ENCODE measurements at regions not wholly inside any gene's neighbourhood (a gene's known extent, or its start where the extent isn't known, plus 50 kb on each side); places are given as distances from the start of the nearest gene placed in this dataset.

DNA sequence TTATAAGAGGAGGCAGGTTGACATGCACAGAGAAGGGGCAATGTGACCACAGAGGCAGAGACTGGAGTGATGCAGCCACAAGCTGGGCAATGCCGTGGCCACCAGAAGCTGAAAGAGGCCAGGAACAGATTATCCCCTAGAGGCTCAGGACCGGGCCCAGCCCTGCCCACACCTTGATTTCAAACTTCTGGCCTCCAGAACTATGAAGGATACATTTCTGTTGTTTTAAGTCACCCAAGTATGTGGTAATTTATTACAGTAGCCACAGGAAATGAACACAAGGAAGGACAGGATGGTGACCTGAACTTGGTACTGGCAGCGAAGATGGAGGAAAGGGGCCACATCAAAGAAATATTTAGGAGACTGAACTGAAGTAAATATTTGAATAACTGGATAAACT, 66.8 kb upstream of the RIOK3 start:
- TF ChIP-seq, protein P1, sequence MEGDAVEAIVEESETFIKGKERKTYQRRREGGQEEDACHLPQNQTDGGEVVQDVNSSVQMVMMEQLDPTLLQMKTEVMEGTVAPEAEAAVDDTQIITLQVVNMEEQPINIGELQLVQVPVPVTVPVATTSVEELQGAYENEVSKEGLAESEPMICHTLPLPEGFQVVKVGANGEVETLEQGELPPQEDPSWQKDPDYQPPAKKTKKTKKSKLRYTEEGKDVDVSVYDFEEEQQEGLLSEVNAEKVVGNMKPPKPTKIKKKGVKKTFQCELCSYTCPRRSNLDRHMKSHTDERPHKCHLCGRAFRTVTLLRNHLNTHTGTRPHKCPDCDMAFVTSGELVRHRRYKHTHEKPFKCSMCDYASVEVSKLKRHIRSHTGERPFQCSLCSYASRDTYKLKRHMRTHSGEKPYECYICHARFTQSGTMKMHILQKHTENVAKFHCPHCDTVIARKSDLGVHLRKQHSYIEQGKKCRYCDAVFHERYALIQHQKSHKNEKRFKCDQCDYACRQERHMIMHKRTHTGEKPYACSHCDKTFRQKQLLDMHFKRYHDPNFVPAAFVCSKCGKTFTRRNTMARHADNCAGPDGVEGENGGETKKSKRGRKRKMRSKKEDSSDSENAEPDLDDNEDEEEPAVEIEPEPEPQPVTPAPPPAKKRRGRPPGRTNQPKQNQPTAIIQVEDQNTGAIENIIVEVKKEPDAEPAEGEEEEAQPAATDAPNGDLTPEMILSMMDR (conservative IDR thresholded peaks at IDR 0.05; ENCODE audit: low read depth): no peak
- POLR2A ChIA-PET (ENCODE audit: low non-redundant PET): no interaction called here
- CTCF ChIA-PET: no interaction called here
- peak overlapping the region; percentile 34; the same call in 1 of the 2 replicates for H3K27ac ChIP-seq
- no peak for DNase-seq (ENCODE audit: low spot score)

- CTCF ChIA-PET: no interaction called here
- H3K27ac ChIP-seq: no peak overlapping the region
- DNase-seq (ENCODE audit: low spot score): no peak
- POLR2A ChIA-PET (ENCODE audit: low non-redundant PET): no interaction called here
- TF ChIP-seq, protein P1 (conservative IDR thresholded peaks at IDR 0.05; ENCODE audit: low read depth): no peak
Observed at GRCh38 chr18:23387265-23387664, 65.8 kb upstream of the RIOK3 start.

- ChIA-PET CTCF (no interaction called here), POLR2A (ENCODE audit: low non-redundant PET) (no interaction called here)
- TF ChIP-seq, protein P1 (conservative IDR thresholded peaks at IDR 0.05; ENCODE audit: low read depth): no peak
- no peak for DNase-seq (ENCODE audit: low spot score)
- no peak overlapping the region for H3K27ac ChIP-seq
Observed at GRCh38 chr18:23388357-23388756, 64.7 kb upstream of the RIOK3 start.

- TF ChIP-seq, protein P1 (conservative IDR thresholded peaks at IDR 0.05; ENCODE audit: low read depth): no peak
- no peak overlapping the region for H3K27ac ChIP-seq
- no peak for DNase-seq (ENCODE audit: low spot score)
- POLR2A ChIA-PET (ENCODE audit: low non-redundant PET): no interaction called here
- CTCF ChIA-PET: no interaction called here
Observed at GRCh38 chr18:23391156-23391555, 61.9 kb upstream of the RIOK3 start.

GRCh38 chr18:23397907-23398306, 55.2 kb upstream of the RIOK3 start:
- ChIA-PET POLR2A (ENCODE audit: low non-redundant PET) (no interaction called here), CTCF (no interaction called here)
- no peak overlapping the region for H3K27ac ChIP-seq
- no peak for DNase-seq (ENCODE audit: low spot score)
- TF ChIP-seq, protein P1 (conservative IDR thresholded peaks at IDR 0.05; ENCODE audit: low read depth): no peak

DNA sequence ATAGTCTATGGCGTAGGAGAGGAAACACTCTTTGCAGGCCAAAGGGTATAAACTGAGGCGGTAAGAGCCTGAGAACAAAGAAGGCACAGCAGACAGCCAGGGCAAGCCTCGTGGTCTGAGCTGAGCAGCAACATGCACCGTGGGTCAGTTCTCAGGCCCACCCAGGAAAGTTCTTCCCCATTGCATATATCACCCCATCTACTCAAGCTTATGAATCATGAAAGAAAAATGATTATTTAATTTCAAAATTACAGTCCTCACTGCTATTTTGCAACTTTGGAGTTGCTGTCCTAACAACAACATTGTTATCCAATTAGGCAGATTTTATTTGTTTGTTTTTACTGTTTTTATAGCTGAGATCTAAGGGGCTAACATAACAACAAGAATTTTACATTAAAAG, 54.7 kb upstream of the RIOK3 start:
- ChIA-PET POLR2A (ENCODE audit: low non-redundant PET) (no interaction called here), CTCF (no interaction called here)
- H3K27ac ChIP-seq: no peak overlapping the region

More for the DNA sequence above, 54.7 kb upstream of the RIOK3 start:
- TF ChIP-seq, protein P1 (conservative IDR thresholded peaks at IDR 0.05; ENCODE audit: low read depth): no peak
- DNase-seq (ENCODE audit: low spot score): no peak

All from RWPE1 (cell line).